HEK293 (cell line): ENCODE measurements at regions not wholly inside any gene's neighbourhood (a gene's known extent, or its start where the extent isn't known, plus 50 kb on each side); places are given as distances from the start of the nearest gene placed in this dataset.

Experiments
- CTCF ChIA-PET: fragments of 350-600 bp; formaldehyde crosslinking; extraction: SDS; loops from one replicate; lab custom pipeline; 2021; ENCODE audit warnings: antibody characterized with exemption; lab: Yijun Ruan, JAX
- POLR2A ChIA-PET: fragments of 300-600 bp; formaldehyde crosslinking; extraction: SDS; loops from one replicate; lab custom pipeline; 2020; ENCODE audit warnings: antibody characterized with exemption, inconsistent platforms; lab: Yijun Ruan, JAX
- H3K27ac ChIP-seq: fragments of 200-500 bp; sonication (Bioruptor generic); 2 replicates; pipeline ENCODE4 v1.5.1; 2014; ENCODE audit warnings: low read depth, low read length, control low read depth, inconsistent platforms; ENCODE audit errors: extremely low read depth
- H3K36me3 ChIP-seq, 2 experiments: fragments of 200-500 bp in 1 of 2; sonication (Bioruptor generic) in 1 of 2; 1 replicate in 1 of 2; 2 replicates in 1 of 2; pipeline ENCODE4 v1.5.1; 2014 to 2017; ENCODE audit warnings: inconsistent platforms in 2 of 2, low read length in 2 of 2; ENCODE audit not compliant: control insufficient read depth in 2 of 2, insufficient read depth in 1 of 2
- H3K4me1 ChIP-seq: fragments of 200-500 bp; sonication (Bioruptor generic); 2 replicates; pipeline ENCODE4 v1.5.1; 2014; ENCODE audit warnings: mild to moderate bottlenecking, low read length, inconsistent platforms; ENCODE audit not compliant: control insufficient read depth, insufficient read depth
- H3K4me3 ChIP-seq: 2 replicates; pipeline ENCODE4 v1.5.1; 2011; ENCODE audit warnings: low read depth, mild to moderate bottlenecking, control low read depth, low read length, moderate library complexity
- H3K9me3 ChIP-seq: fragments of 200-500 bp; sonication (Bioruptor generic); 2 replicates; pipeline ENCODE4 v1.5.1; 2014; ENCODE audit warnings: low read depth, low read length, inconsistent platforms; ENCODE audit not compliant: control insufficient read depth, insufficient read depth
- GLI2 ChIP-seq: fragments of 450-650 bp; formaldehyde crosslinking; IDR thresholded peaks from 2 replicates; pipeline ENCODE4; 2017; ENCODE audit warnings: missing biosample characterization, missing genetic modification characterization, low read depth, borderline replicate concordance
- GLIS2 ChIP-seq: fragments of 450-650 bp; formaldehyde crosslinking; IDR thresholded peaks from 2 replicates; pipeline ENCODE4 v1.5.1; 2016; ENCODE audit warnings: missing biosample characterization, missing genetic modification characterization
- KLF16 ChIP-seq: fragments of 450-650 bp; formaldehyde crosslinking; IDR thresholded peaks from 2 replicates; pipeline ENCODE4 v1.5.1; 2017; ENCODE audit warnings: missing biosample characterization, missing genetic modification characterization
- MZF1 ChIP-seq: fragments of 450-650 bp; formaldehyde crosslinking; IDR thresholded peaks from 2 replicates; pipeline ENCODE4 v1.5.1; 2017; ENCODE audit warnings: missing biosample characterization, missing genetic modification characterization, borderline replicate concordance
- PRDM1 ChIP-seq: fragments of 450-650 bp; formaldehyde crosslinking; IDR thresholded peaks from 2 replicates; pipeline ENCODE4; 2016; ENCODE audit warnings: missing biosample characterization, missing genetic modification characterization
- PRDM4 ChIP-seq: fragments of 450-650 bp; formaldehyde crosslinking; IDR thresholded peaks from 2 replicates; pipeline ENCODE4 v1.5.1; 2017; ENCODE audit warnings: missing biosample characterization, missing genetic modification characterization
- REST ChIP-seq: fragments of 450-650 bp; formaldehyde crosslinking; IDR thresholded peaks from 2 replicates; pipeline ENCODE4 v1.5.1; 2016; ENCODE audit warnings: missing biosample characterization, missing genetic modification characterization
- SCRT1 ChIP-seq: fragments of 450-650 bp; formaldehyde crosslinking; IDR thresholded peaks from 2 replicates; pipeline ENCODE4 v1.5.1; 2016; ENCODE audit warnings: missing biosample characterization, missing genetic modification characterization, borderline replicate concordance
- SP7 ChIP-seq: fragments of 450-650 bp; formaldehyde crosslinking; IDR thresholded peaks from 2 replicates; pipeline ENCODE4 v1.5.1; 2016; ENCODE audit warnings: missing biosample characterization, missing genetic modification characterization
- ZNF248 ChIP-seq: fragments of 450-650 bp; formaldehyde crosslinking; IDR thresholded peaks from 2 replicates; pipeline ENCODE4 v1.5.1; 2017; ENCODE audit warnings: missing biosample characterization, missing genetic modification characterization
- ZNF404 ChIP-seq: fragments of 450-650 bp; formaldehyde crosslinking; IDR thresholded peaks from 2 replicates; pipeline ENCODE4 v1.5.1; 2017; ENCODE audit warnings: missing biosample characterization, missing genetic modification characterization
- ZNF529 ChIP-seq: fragments of 450-650 bp; formaldehyde crosslinking; IDR thresholded peaks from 2 replicates; pipeline ENCODE4 v1.5.1; 2017; ENCODE audit warnings: missing genetic modification characterization, missing biosample characterization; ENCODE audit not compliant: insufficient replicate concordance
- ZNF600 ChIP-seq: fragments of 450-650 bp; formaldehyde crosslinking; IDR thresholded peaks from 2 replicates; pipeline ENCODE4 v1.5.1; 2016; ENCODE audit warnings: missing biosample characterization, missing genetic modification characterization
- ZNF837 ChIP-seq: fragments of 450-650 bp; formaldehyde crosslinking; IDR thresholded peaks from 2 replicates; pipeline ENCODE4 v1.5.1; 2016; ENCODE audit warnings: missing biosample characterization, missing genetic modification characterization
- TF ChIP-seq, protein P1 (sequence below): fragments of 450-650 bp; IDR thresholded peaks from 2 replicates; pipeline ENCODE4 v1.5.1; 2018; ENCODE audit warnings: missing biosample characterization, missing genetic modification characterization

DNA sequence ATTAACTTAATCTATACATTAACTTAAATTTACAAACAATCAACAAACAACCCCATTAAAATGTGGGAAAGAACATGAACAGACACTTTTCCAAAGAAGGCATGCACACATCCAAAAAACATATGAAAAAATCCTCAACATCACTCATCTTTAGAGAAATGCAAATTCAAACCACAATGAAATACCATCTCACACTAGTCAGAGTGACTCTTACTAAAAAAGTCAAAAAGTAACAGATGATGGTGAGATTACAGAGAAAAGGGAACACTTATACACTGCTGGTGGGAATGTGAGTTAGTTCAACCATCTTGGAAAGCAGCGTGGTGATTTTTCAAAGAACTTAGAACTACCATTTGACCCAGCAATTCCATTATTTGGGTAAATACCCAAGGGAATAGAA lies 759.2 kb upstream of the SLITRK1 start (continued):
- TF ChIP-seq SCRT1 (tag by site-specific recombination) (no peak), PRDM1 (tag by site-specific recombination) (no peak), ZNF248 (tag by site-specific recombination) (no peak)
- TF ChIP-seq, all 188 proteins: peak for 0

DNA sequence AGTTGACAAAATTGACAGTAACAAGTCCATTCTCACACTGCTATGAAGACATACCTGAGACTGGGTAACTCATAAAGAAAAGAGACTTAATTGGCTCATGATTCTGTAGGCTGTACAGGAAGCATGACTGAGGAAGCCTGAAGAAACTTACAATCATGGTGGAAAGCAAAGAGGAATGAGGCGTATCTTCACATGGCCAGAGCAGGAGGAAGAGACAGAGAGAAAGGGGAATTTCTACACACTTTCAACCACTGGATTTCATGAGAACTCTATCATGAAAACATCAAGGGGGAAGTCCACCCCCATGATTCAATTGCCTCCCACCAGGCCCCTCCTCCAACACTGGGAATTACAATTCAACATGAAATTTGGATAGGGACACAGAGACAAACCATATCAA lies 758.4 kb upstream of the SLITRK1 start:
- Histone ChIP-seq H3K27ac (no peak overlapping the region), H3K4me1 (no peaks in the 10 kb centered on the region), H3K9me3 (no peaks in the 10 kb centered on the region), H3K4me3 (no peak overlapping the region), H3K36me3 (no peaks in the 10 kb centered on the region)
- ChIA-PET CTCF (no interaction called here), POLR2A (no interaction called here)
- TF ChIP-seq ZNF529 (no peak), ZNF837 (no peak), GLIS2 (tag by site-specific recombination) (no peak), GLI2 (tag by site-specific recombination) (no peak), PRDM4 (tag by site-specific recombination) (no peak), REST (tag by site-specific recombination) (no peak), SP7 (tag by site-specific recombination) (no peak), KLF16 (no peak), ZNF404 (no peak), ZNF600 (tag by site-specific recombination) (no peak)
- TF ChIP-seq, protein P1, sequence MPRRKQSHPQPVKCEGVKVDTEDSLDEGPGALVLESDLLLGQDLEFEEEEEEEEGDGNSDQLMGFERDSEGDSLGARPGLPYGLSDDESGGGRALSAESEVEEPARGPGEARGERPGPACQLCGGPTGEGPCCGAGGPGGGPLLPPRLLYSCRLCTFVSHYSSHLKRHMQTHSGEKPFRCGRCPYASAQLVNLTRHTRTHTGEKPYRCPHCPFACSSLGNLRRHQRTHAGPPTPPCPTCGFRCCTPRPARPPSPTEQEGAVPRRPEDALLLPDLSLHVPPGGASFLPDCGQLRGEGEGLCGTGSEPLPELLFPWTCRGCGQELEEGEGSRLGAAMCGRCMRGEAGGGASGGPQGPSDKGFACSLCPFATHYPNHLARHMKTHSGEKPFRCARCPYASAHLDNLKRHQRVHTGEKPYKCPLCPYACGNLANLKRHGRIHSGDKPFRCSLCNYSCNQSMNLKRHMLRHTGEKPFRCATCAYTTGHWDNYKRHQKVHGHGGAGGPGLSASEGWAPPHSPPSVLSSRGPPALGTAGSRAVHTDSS (tag by site-specific recombination), result no peak

- CTCF ChIA-PET, result no interaction called here
- Histone ChIP-seq H3K9me3 (no peaks in the 10 kb centered on the region), H3K4me1 (no peaks in the 10 kb centered on the region), H3K36me3 (no peaks in the 10 kb centered on the region), H3K4me3 (no peak overlapping the region), H3K27ac (no peak overlapping the region)
- no peak for TF ChIP-seq MZF1 (tag by site-specific recombination)
- POLR2A ChIA-PET, result no interaction called here
Observed at GRCh38 chr13:84630476-84630875, 748.2 kb upstream of the SLITRK1 start.
